IPS-NIHi11 (cell line): ENCODE measurements at regions not wholly inside any gene's neighbourhood (a gene's known extent, or its start where the extent isn't known, plus 50 kb on each side); places are given as distances from the start of the nearest gene placed in this dataset.

ENCODE experiments used
- DNase-seq: peaks from one replicate; pipeline ENCODE4 v3.0.0; 2012; ENCODE audit warnings: mixed read lengths, low spot score

GRCh38 chr1:29529677-29530278 lies 293.5 kb downstream of the PTPRU start:
- no peak for DNase-seq

- DNase-seq = no peak
Measured at GRCh38 chr1:29527314-29528004, 291.1 kb downstream of the PTPRU start.

- no peak for DNase-seq
Measured at GRCh38 chr1:29525941-29526340, 289.6 kb downstream of the PTPRU start.

- DNase-seq = no peak
Measured at GRCh38 chr1:29524285-29525065, 288.2 kb downstream of the PTPRU start.

- DNase-seq = no peak
Measured at GRCh38 chr1:29523576-29523975, 287.3 kb downstream of the PTPRU start.

- DNase-seq = no peak
Measured at GRCh38 chr1:29523136-29523535, 286.8 kb downstream of the PTPRU start.

GRCh38 chr1:29521811-29522580 lies 285.7 kb downstream of the PTPRU start:
- DNase-seq = no peak

GRCh38 chr1:29521438-29521715 lies 285.1 kb downstream of the PTPRU start:
- no peak for DNase-seq

- DNase-seq = no peak
Measured at GRCh38 chr1:29520571-29521437, 284.5 kb downstream of the PTPRU start.

GRCh38 chr1:29519788-29520110 lies 283.4 kb downstream of the PTPRU start:
- DNase-seq = no peak

GRCh38 chr1:29519108-29519787 lies 282.9 kb downstream of the PTPRU start:
- DNase-seq = no peak

- no peak for DNase-seq
Measured at GRCh38 chr1:29518183-29518835, 282.0 kb downstream of the PTPRU start.

GRCh38 chr1:29517251-29518086 lies 281.1 kb downstream of the PTPRU start:
- DNase-seq = no peak

GRCh38 chr1:29516063-29516820 lies 279.9 kb downstream of the PTPRU start:
- DNase-seq = no peak

GRCh38 chr1:29515170-29515955 lies 279.0 kb downstream of the PTPRU start:
- DNase-seq = no peak

- no peak for DNase-seq
Measured at GRCh38 chr1:29514361-29515169, 278.2 kb downstream of the PTPRU start.

GRCh38 chr1:29513357-29513756 lies 277.0 kb downstream of the PTPRU start:
- DNase-seq = peak; percentile 73
